ENCODE measurements at regions not wholly inside any gene's neighbourhood (a gene's known extent, or its start where the extent isn't known, plus 50 kb on each side); places are given as distances from the start of the nearest gene placed in this dataset.

GRCh38 chr11:38191101-38191500 is 1593.1 kb upstream of the RAG2 start:
- H3K4ac ChIP-seq (ENCODE audit: low read depth, low read length), result no peak overlapping the region

More at GRCh38 chr11:38191101-38191500, 1593.1 kb upstream of the RAG2 start:
- no peak overlapping the region for H2BK5ac ChIP-seq (ENCODE audit: insufficient read length, low read length)
- no peak overlapping the region for H3T11ph ChIP-seq (ENCODE audit: low read length)
- no peak overlapping the region for H3K4me2 ChIP-seq (ENCODE audit: insufficient read depth, insufficient read length, low read length)
- H4K5ac ChIP-seq (ENCODE audit: insufficient read length, low read depth, low read length), result no peak overlapping the region
- Mint-ChIP-seq H3K4me3 (no peak overlapping the region), H3K27me3 (ENCODE audit: low read depth) (no peaks in the 10 kb centered on the region), H3K36me3 (ENCODE audit: insufficient read depth in 1 of 3, low read depth in 3 of 3) (peaks cover 12 to 24% (median 16%) of the 10 kb centered on the region in 3 experiments; a peak in 6 of 7 replicates), H3K4me1 (no peaks in the 10 kb centered on the region), H3K27ac (no peak overlapping the region), H3K9me3 (peaks cover 20 to 23% of the 10 kb centered on the region in 2 experiments)
- H3K27ac ChIP-seq (ENCODE audit: insufficient read length, low read depth, low read length), result no peak overlapping the region
- no peak overlapping the region for H3K9ac ChIP-seq (ENCODE audit: extremely low read depth, insufficient read length, low read length)
- H4K91ac ChIP-seq (ENCODE audit: insufficient read length, low read depth, low read length), result no peak overlapping the region
- no peak overlapping the region for H3K14ac ChIP-seq (ENCODE audit: insufficient read depth, low read length)
- no peak overlapping the region for H3K56ac ChIP-seq (ENCODE audit: insufficient read length, low read depth, low read length)
- no CpG with 5 or more reads among the region's 1 CpG for WGBS (ENCODE audit: extremely low coverage, insufficient read length, low lambda C conversion rate)
- H2AK5ac ChIP-seq (ENCODE audit: insufficient read length, low read length), result no peak overlapping the region
- H3K79me2 ChIP-seq (ENCODE audit: insufficient read depth, low read length), result no peaks in the 10 kb centered on the region
- no peak overlapping the region for H4K8ac ChIP-seq (replicated peaks; ENCODE audit: insufficient read length, low read depth, low read length)
- H3K4me1 ChIP-seq (ENCODE audit: insufficient read depth, low read length), result no peaks in the 10 kb centered on the region
- no peak for DNase-seq
- no peak overlapping the region for H2BK20ac ChIP-seq (ENCODE audit: low read depth, low read length, poor library complexity, severe bottlenecking)
- H3K9me3 ChIP-seq (ENCODE audit: control insufficient read depth, low read depth, low read length), result no peaks in the 10 kb centered on the region
- no peak overlapping the region for H3K18ac ChIP-seq (ENCODE audit: insufficient read length, low read depth, low read length)
- no peaks in the 10 kb centered on the region for H3K23me2 ChIP-seq (ENCODE audit: insufficient read length, low read depth, low read length, poor library complexity, severe bottlenecking)
- H2BK120ac ChIP-seq (ENCODE audit: low read depth, low read length, poor library complexity, severe bottlenecking), result no peak overlapping the region
- no peak overlapping the region for H2AFZ ChIP-seq (ENCODE audit: low read length)
- no peak overlapping the region for H2BK12ac ChIP-seq (ENCODE audit: insufficient read length, low read depth, low read length)
- H4K20me1 ChIP-seq (ENCODE audit: control insufficient read depth, insufficient read depth, insufficient read length), result no peaks in the 10 kb centered on the region
- TF ChIP-seq CTCF (conservative IDR thresholded peaks at IDR 0.05), result no peak
- H3K27me3 ChIP-seq (ENCODE audit: insufficient read depth, low read length), result no peaks in the 10 kb centered on the region
- no peak overlapping the region for H3K23ac ChIP-seq (ENCODE audit: insufficient read length, low read depth, low read length)
- H2BK15ac ChIP-seq (ENCODE audit: low read depth, low read length), result no peak overlapping the region
- no peaks in the 10 kb centered on the region for H3K79me1 ChIP-seq (ENCODE audit: insufficient read depth, low read depth, low read length, poor library complexity, severe bottlenecking)
